Glutamatergic neuron (in vitro differentiated cells): ENCODE measurements at regions not wholly inside any gene's neighbourhood (a gene's known extent, or its start where the extent isn't known, plus 50 kb on each side); places are given as distances from the start of the nearest gene placed in this dataset.

Experiments used
- DNase-seq: peaks from one replicate; pipeline ENCODE4 v3.0.0; 2022
- H3K27ac Mint-ChIP-seq: one replicate; pipeline ENCODE4 v1.8.0; 2020; ENCODE audit warnings: mild to moderate bottlenecking, mixed read lengths, inconsistent platforms; ENCODE audit not compliant: unreplicated experiment
- H3K27me3 Mint-ChIP-seq: one replicate; pipeline ENCODE4 v1.8.0; 2020; ENCODE audit warnings: mild to moderate bottlenecking, moderate library complexity, mixed read lengths, inconsistent platforms; ENCODE audit not compliant: unreplicated experiment
- H3K36me3 Mint-ChIP-seq: one replicate; pipeline ENCODE4 v1.8.0; 2020; ENCODE audit warnings: mild to moderate bottlenecking, mixed read lengths, inconsistent platforms; ENCODE audit not compliant: unreplicated experiment
- H3K4me1 Mint-ChIP-seq: one replicate; pipeline ENCODE4 v1.8.0; 2020; ENCODE audit warnings: mild to moderate bottlenecking, low read depth, mixed read lengths, inconsistent platforms; ENCODE audit not compliant: unreplicated experiment
- H3K4me3 Mint-ChIP-seq: one replicate; pipeline ENCODE4 v1.8.0; 2020; ENCODE audit warnings: mild to moderate bottlenecking, mixed read lengths, inconsistent platforms; ENCODE audit not compliant: unreplicated experiment
- H3K9me3 Mint-ChIP-seq: one replicate; pipeline ENCODE4 v1.8.0; 2020; ENCODE audit warnings: mild to moderate bottlenecking, moderate library complexity, mixed read lengths, inconsistent platforms; ENCODE audit not compliant: unreplicated experiment
- TF ChIP-seq, protein P1 (sequence below): fragments of 200-600 bp; sonication (generic); IDR thresholded peaks from one replicate; pipeline ENCODE4 v1.5.0; 2021; ENCODE audit not compliant: partially characterized antibody, unreplicated experiment

DNA sequence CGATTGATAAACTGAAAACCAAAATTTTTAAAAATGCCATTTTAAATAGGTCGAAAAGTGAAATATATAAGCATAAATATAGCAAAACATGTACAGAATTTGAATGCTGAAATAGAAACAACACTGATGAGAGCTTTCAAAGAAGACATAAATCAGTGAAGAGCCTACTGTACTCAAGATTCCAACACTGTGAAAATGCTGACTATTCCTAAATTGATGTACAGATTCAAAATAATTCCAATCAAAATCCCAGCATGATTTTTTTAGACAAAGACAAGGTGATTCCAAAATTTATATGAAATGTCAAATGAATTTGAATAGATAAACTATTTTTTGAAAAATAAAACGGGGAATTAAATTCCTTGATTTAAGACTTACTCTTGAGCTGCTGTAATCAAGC, 1010.4 kb downstream of the TBC1D22A start:
- H3K27ac Mint-ChIP-seq = no peak overlapping the region
- no peak overlapping the region for H3K4me3 Mint-ChIP-seq
- TF ChIP-seq, protein P1, sequence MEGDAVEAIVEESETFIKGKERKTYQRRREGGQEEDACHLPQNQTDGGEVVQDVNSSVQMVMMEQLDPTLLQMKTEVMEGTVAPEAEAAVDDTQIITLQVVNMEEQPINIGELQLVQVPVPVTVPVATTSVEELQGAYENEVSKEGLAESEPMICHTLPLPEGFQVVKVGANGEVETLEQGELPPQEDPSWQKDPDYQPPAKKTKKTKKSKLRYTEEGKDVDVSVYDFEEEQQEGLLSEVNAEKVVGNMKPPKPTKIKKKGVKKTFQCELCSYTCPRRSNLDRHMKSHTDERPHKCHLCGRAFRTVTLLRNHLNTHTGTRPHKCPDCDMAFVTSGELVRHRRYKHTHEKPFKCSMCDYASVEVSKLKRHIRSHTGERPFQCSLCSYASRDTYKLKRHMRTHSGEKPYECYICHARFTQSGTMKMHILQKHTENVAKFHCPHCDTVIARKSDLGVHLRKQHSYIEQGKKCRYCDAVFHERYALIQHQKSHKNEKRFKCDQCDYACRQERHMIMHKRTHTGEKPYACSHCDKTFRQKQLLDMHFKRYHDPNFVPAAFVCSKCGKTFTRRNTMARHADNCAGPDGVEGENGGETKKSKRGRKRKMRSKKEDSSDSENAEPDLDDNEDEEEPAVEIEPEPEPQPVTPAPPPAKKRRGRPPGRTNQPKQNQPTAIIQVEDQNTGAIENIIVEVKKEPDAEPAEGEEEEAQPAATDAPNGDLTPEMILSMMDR = no peak
- no peaks in the 10 kb centered on the region for H3K36me3 Mint-ChIP-seq
- H3K27me3 Mint-ChIP-seq = no peaks in the 10 kb centered on the region
- H3K9me3 Mint-ChIP-seq = peaks cover 4% of the 10 kb centered on the region
- H3K4me1 Mint-ChIP-seq = no peaks in the 10 kb centered on the region
- DNase-seq = no peak

DNA sequence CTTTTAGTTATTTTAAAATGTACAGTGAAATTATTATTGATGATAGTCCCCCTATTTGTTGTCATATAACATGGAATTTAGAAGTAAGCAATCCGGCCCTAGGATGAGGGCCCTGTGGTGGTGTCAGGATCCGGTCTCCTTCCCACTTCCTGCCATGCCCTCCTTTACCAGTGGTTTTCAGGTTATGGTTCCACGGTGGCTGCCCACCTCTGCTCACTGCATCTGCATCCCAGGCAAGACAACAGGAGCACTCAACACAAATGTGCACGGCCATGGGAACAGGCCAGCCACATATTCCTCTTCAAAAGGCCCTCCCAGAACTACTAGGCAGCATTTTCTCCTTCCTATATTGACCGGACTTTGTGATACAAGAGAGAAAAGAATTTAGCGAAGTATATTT, 1007.2 kb downstream of the TBC1D22A start:
- Mint-ChIP-seq H3K27ac (no peak overlapping the region), H3K4me1 (no peaks in the 10 kb centered on the region), H3K27me3 (peaks cover 2% of the 10 kb centered on the region), H3K36me3 (no peaks in the 10 kb centered on the region), H3K4me3 (no peak overlapping the region), H3K9me3 (peaks cover 7% of the 10 kb centered on the region)
- TF ChIP-seq, protein P1 = no peak
- DNase-seq = no peak

DNA sequence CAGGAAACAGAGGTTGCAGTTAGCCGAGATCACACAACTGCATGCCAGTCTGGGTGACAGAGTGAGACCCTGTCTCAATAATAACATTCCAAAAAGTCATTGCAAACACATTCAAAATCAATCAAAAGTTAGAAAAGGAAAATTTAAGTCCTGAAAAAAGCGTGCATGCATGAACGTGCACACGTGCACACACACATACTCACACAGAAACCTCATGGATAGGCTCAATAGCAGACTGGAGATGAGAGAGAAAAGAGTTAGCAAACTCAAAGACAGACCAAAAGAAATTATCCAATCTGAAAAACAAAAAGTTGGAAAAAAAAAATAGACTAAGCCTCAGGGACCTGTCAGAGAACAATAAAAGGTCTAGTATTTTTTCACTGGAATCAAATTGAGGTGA, 1005.6 kb downstream of the TBC1D22A start:
- peaks cover 3% of the 10 kb centered on the region for H3K36me3 Mint-ChIP-seq
- TF ChIP-seq, protein P1 = no peak
- no peak overlapping the region for H3K4me3 Mint-ChIP-seq
- H3K9me3 Mint-ChIP-seq = peaks cover 10% of the 10 kb centered on the region
- no peak for DNase-seq
- H3K27ac Mint-ChIP-seq = no peak overlapping the region
- no peaks in the 10 kb centered on the region for H3K4me1 Mint-ChIP-seq
- H3K27me3 Mint-ChIP-seq = peaks cover 4% of the 10 kb centered on the region

GRCh38 chr22:47767403-47767802, 1005.0 kb downstream of the TBC1D22A start:
- H3K27ac Mint-ChIP-seq = no peak overlapping the region
- TF ChIP-seq, protein P1 = no peak
- no peak for DNase-seq

GRCh38 chr22:47765757-47766156, 1003.3 kb downstream of the TBC1D22A start:
- H3K4me3 Mint-ChIP-seq = no peak overlapping the region
- peaks cover 10% of the 10 kb centered on the region for H3K36me3 Mint-ChIP-seq
- TF ChIP-seq, protein P1 = no peak
- no peaks in the 10 kb centered on the region for H3K4me1 Mint-ChIP-seq
- H3K27ac Mint-ChIP-seq = no peak overlapping the region
- H3K27me3 Mint-ChIP-seq = peaks cover 8% of the 10 kb centered on the region
- no peak for DNase-seq
- peaks cover 18% of the 10 kb centered on the region for H3K9me3 Mint-ChIP-seq

More at GRCh38 chr22:47767403-47767802, 1005.0 kb downstream of the TBC1D22A start:
- peaks cover 13% of the 10 kb centered on the region for H3K9me3 Mint-ChIP-seq
- H3K36me3 Mint-ChIP-seq = peaks cover 7% of the 10 kb centered on the region
- peaks cover 5% of the 10 kb centered on the region for H3K27me3 Mint-ChIP-seq
- H3K4me1 Mint-ChIP-seq = no peaks in the 10 kb centered on the region
- H3K4me3 Mint-ChIP-seq = no peak overlapping the region
